CD14-positive monocyte (primary cell): ENCODE measurements at regions not wholly inside any gene's neighbourhood (a gene's known extent, or its start where the extent isn't known, plus 50 kb on each side); places are given as distances from the start of the nearest gene placed in this dataset.

Source experiments
- DNase-seq, 3 donors: peaks; one replicate each; pipeline ENCODE4 v3.0.0-alpha.2; 2011 to 2022
- H2AFZ ChIP-seq: 2 replicates; pipeline ENCODE4 v1.6.0; 2012; ENCODE audit warnings: mild to moderate bottlenecking, low read depth, low read length, inconsistent platforms; ENCODE audit not compliant: insufficient read depth, poor library complexity, severe bottlenecking
- H3K27ac ChIP-seq, 2 donors: 1 replicate in 1 of 2; 2 replicates in 1 of 2; pipeline ENCODE4 v1.5.1; 2012 to 2013; ENCODE audit warnings: low read length in 2 of 2, control low read depth in 1 of 2, inconsistent platforms in 1 of 2, low read depth in 1 of 2, mild to moderate bottlenecking in 1 of 2
- H3K27me3 ChIP-seq, 2 donors: one replicate each; pipeline versions ENCODE4 v1.6.0 to v1.6.1; 2011 to 2013; ENCODE audit warnings: low read length in 2 of 2; ENCODE audit not compliant: control insufficient read depth in 2 of 2, insufficient read depth in 2 of 2
- H3K36me3 ChIP-seq, 2 donors: replicated peaks in 1 of 2; 1 replicate in 1 of 2; 2 replicates in 1 of 2; pipeline versions ENCODE4 v1.5.1 to v1.6.1; 2012 to 2013; ENCODE audit warnings: low read length in 2 of 2, control low read depth in 1 of 2, inconsistent platforms in 1 of 2, mild to moderate bottlenecking in 1 of 2; ENCODE audit not compliant: insufficient read depth in 2 of 2, control insufficient read depth in 1 of 2
- H3K4me1 ChIP-seq, 2 donors: 1 replicate in 1 of 2; 2 replicates in 1 of 2; pipeline versions ENCODE4 v1.5.1 to v1.6.1; 2012 to 2013; ENCODE audit warnings: low read length in 2 of 2, control low read depth in 1 of 2, inconsistent platforms in 1 of 2, mild to moderate bottlenecking in 1 of 2, moderate library complexity in 1 of 2; ENCODE audit not compliant: insufficient read depth in 2 of 2, control insufficient read depth in 1 of 2
- H3K4me2 ChIP-seq: replicated peaks from 2 replicates; pipeline ENCODE3; 2012; ENCODE audit warnings: low read length, moderate library complexity, mild to moderate bottlenecking; ENCODE audit not compliant: poor library complexity, severe bottlenecking; ENCODE audit errors: extremely low read depth
- H3K4me3 ChIP-seq, 3 experiments: fragments of 200-600 bp in 1 of 3; sonication (generic) in 1 of 3; replicated peaks in 1 of 3; 1 replicate in 2 of 3; 2 replicates in 1 of 3; pipeline ENCODE4 v1.5.1; 2011 to 2013; ENCODE audit warnings: low read length in 3 of 3, mild to moderate bottlenecking in 3 of 3, control low read depth in 2 of 3, low read depth in 2 of 3, inconsistent platforms in 1 of 3, moderate library complexity in 1 of 3
- H3K79me2 ChIP-seq: 2 replicates; pipeline ENCODE4 v1.6.0; 2012; ENCODE audit warnings: mild to moderate bottlenecking, control low read depth, inconsistent platforms, low read length, moderate library complexity; ENCODE audit not compliant: insufficient read depth
- H3K9ac ChIP-seq: 2 replicates; pipeline ENCODE4 v1.6.0; 2017; ENCODE audit warnings: low read length, mild to moderate bottlenecking; ENCODE audit not compliant: insufficient read depth, poor library complexity, severe bottlenecking
- H3K9me3 ChIP-seq, 2 donors: replicated peaks in 1 of 2; 1 replicate in 1 of 2; 2 replicates in 1 of 2; pipeline versions ENCODE4 v1.5.1 to v1.6.1; 2012 to 2013; ENCODE audit warnings: low read length in 2 of 2, control low read depth in 1 of 2; ENCODE audit not compliant: control insufficient read depth in 1 of 2, insufficient read depth in 1 of 2
- H4K20me1 ChIP-seq: 2 replicates; pipeline ENCODE4 v1.6.0; 2012; ENCODE audit warnings: mild to moderate bottlenecking, low read length, control low read depth, moderate library complexity; ENCODE audit not compliant: insufficient read depth
- H3K27ac Mint-ChIP-seq, 7 donors: one replicate each; pipeline ENCODE4 v1.8.0; 2020; ENCODE audit warnings: mild to moderate bottlenecking in 7 of 7, mixed read lengths in 7 of 7, moderate library complexity in 6 of 7, inconsistent platforms in 2 of 7
- H3K27me3 Mint-ChIP-seq, 3 donors: one replicate each; pipeline ENCODE4 v1.8.0; 2021 to 2022; ENCODE audit warnings: low read depth in 3 of 3, mild to moderate bottlenecking in 3 of 3, mixed read lengths in 3 of 3, moderate library complexity in 3 of 3, inconsistent platforms in 1 of 3
- H3K36me3 Mint-ChIP-seq, 2 donors: one replicate each; pipeline ENCODE4 v1.8.0; 2020; ENCODE audit warnings: mixed read lengths in 2 of 2, inconsistent platforms in 1 of 2, mild to moderate bottlenecking in 1 of 2
- H3K4me1 Mint-ChIP-seq: one replicate; pipeline ENCODE4 v1.8.0; 2020; ENCODE audit warnings: mild to moderate bottlenecking, mixed read lengths
- H3K4me3 Mint-ChIP-seq, 2 donors: one replicate each; pipeline ENCODE4 v1.8.0; 2020; ENCODE audit warnings: mild to moderate bottlenecking in 2 of 2, mixed read lengths in 2 of 2, moderate library complexity in 1 of 2
- H3K9me3 Mint-ChIP-seq, 7 donors: one replicate each; pipeline ENCODE4 v1.8.0; 2020 to 2022; ENCODE audit warnings: mixed read lengths in 7 of 7, mild to moderate bottlenecking in 6 of 7, moderate library complexity in 6 of 7, inconsistent platforms in 2 of 7
- whole genome bisulfite sequencing: methylation state at CpG from one replicate; pipeline ENCODE4 v1.1.5; 2013; ENCODE audit warnings: missing lambda C conversion rate; ENCODE audit not compliant: insufficient coverage; 5-methylcytosine and 5-hydroxymethylcytosine counted together
- intact Hi-C, 2 donors: fragments of 100-400 bp; cut with micrococcal nuclease; formaldehyde crosslinking; loops; one replicate each; pipeline versions ENCODE4 v1.15.0 to v1.15.1; 2023
- TF ChIP-seq, protein P1 (sequence below): fragments of 200-600 bp; IDR thresholded peaks from one replicate; pipeline ENCODE4 v1.8.0; 2022; ENCODE audit warnings: antibody characterized with exemption, mild to moderate bottlenecking

DNA sequence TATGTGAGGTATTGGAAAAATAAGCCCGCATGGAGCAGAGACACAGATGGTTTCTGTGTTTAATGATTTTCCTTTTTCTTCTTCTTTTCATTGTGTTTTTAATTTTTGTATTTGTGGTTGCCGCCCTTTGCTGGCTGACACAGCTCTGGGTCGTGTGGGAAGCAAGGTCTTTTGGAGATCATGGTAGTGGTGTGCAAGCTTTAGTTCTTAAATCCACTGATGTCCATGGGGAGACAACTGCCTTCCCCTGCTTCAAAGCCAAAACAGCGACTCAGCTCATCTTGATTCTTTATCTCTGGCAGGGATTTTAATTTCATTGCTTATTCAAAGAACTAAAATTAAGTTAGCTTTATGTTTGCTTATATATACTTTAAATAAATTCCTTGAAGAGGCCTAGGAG lies 711.3 kb upstream of the SGCG start:
- Histone ChIP-seq H3K79me2 (no peaks in the 10 kb centered on the region), H3K36me3 (no peaks in the 10 kb centered on the region), H4K20me1 (no peaks in the 10 kb centered on the region), H3K27ac (no peak overlapping the region), H3K9me3 (peaks cover 18 to 26% of the 10 kb centered on the region in 2 donors), H3K4me1 (no peaks in the 10 kb centered on the region), H3K4me2 (no peak overlapping the region), H3K4me3 (no peak overlapping the region), H2AFZ (no peak overlapping the region), H3K27me3 (no peaks in the 10 kb centered on the region), H3K9ac (no peak overlapping the region)
- peaks cover 0 to 11% (median 7%) of the 10 kb centered on the region in 7 donors for H3K9me3 Mint-ChIP-seq
- intact Hi-C loops, result no loop called here
- no peak overlapping the region for H3K27ac Mint-ChIP-seq
- TF ChIP-seq, protein P1, sequence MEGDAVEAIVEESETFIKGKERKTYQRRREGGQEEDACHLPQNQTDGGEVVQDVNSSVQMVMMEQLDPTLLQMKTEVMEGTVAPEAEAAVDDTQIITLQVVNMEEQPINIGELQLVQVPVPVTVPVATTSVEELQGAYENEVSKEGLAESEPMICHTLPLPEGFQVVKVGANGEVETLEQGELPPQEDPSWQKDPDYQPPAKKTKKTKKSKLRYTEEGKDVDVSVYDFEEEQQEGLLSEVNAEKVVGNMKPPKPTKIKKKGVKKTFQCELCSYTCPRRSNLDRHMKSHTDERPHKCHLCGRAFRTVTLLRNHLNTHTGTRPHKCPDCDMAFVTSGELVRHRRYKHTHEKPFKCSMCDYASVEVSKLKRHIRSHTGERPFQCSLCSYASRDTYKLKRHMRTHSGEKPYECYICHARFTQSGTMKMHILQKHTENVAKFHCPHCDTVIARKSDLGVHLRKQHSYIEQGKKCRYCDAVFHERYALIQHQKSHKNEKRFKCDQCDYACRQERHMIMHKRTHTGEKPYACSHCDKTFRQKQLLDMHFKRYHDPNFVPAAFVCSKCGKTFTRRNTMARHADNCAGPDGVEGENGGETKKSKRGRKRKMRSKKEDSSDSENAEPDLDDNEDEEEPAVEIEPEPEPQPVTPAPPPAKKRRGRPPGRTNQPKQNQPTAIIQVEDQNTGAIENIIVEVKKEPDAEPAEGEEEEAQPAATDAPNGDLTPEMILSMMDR, result no peak
- no peaks in the 10 kb centered on the region for H3K4me1 Mint-ChIP-seq
- no CpG with 5 or more reads among the region's 4 CpGs for WGBS
- DNase-seq, result no peak
- no peak overlapping the region for H3K4me3 Mint-ChIP-seq
- H3K36me3 Mint-ChIP-seq, result no peaks in the 10 kb centered on the region
- no peaks in the 10 kb centered on the region for H3K27me3 Mint-ChIP-seq

DNA sequence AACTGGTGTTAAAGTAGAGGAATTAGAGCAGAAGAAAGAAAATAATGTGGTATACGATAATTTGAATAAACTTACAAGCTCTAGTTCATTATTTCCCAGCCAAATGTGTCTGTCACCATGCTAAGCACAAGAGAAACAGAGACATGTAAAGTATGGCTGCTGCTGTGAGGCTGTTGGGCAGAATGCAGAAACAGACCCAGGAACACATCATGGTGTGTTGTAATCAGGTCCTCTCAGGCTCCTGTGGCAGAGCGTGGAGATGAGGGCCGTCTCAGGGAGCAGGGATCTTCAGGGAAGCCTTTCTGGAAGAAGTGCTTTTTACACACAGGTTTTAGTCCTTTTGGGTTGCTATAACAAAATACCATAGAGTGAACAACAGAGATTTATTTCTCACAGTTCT lies 710.7 kb upstream of the SGCG start:
- no peaks in the 10 kb centered on the region for H3K79me2 ChIP-seq
- no peak overlapping the region for H3K4me3 ChIP-seq
- Mint-ChIP-seq H3K4me1 (no peaks in the 10 kb centered on the region), H3K9me3 (peaks cover 0 to 11% (median 7%) of the 10 kb centered on the region in 7 donors), H3K4me3 (no peak overlapping the region), H3K36me3 (no peaks in the 10 kb centered on the region), H3K27me3 (no peaks in the 10 kb centered on the region), H3K27ac (no peak overlapping the region)
- H3K4me2 ChIP-seq, result no peak overlapping the region
- no peaks in the 10 kb centered on the region for H4K20me1 ChIP-seq
- no peaks in the 10 kb centered on the region for H3K36me3 ChIP-seq
- no peak overlapping the region for H3K27ac ChIP-seq
- no peak overlapping the region for H2AFZ ChIP-seq
- H3K9me3 ChIP-seq, result peaks cover 18 to 26% of the 10 kb centered on the region in 2 donors
- TF ChIP-seq, protein P1, result no peak
- no peaks in the 10 kb centered on the region for H3K27me3 ChIP-seq
- H3K9ac ChIP-seq, result no peak overlapping the region
- no peaks in the 10 kb centered on the region for H3K4me1 ChIP-seq
- intact Hi-C loops, result no loop called here
- no peak for DNase-seq
- WGBS, result 88% methylated on average over 1 of the region's 3 CpGs
